ENCODE measurements at regions not wholly inside any gene's neighbourhood (a gene's known extent, or its start where the extent isn't known, plus 50 kb on each side); places are given as distances from the start of the nearest gene placed in this dataset.

- Histone ChIP-seq H3K36me3 (ENCODE audit: low read depth) (no peaks in the 10 kb centered on the region), H3K9me3 (no peaks in the 10 kb centered on the region), H3K4me3 (no peak overlapping the region), H3K4me1 (ENCODE audit: low read depth) (peaks cover 31% of the 10 kb centered on the region)
- intact Hi-C loops (cut with DNase I, micrococcal nuclease): no loop called here
- DNase-seq (no peak), ATAC-seq (peak; percentile 91)
- TF ChIP-seq CTCF (IDR thresholded peaks at IDR 0.05): no peak
Observed at GRCh38 chr12:93154753-93155480, 222.8 kb upstream of the NUDT4 start.

GRCh38 chr12:93156086-93156716 is 221.5 kb upstream of the NUDT4 start:
- no peak overlapping the region for H3K4me3 ChIP-seq
- ATAC-seq: peak; percentile 54
- no peaks in the 10 kb centered on the region for H3K9me3 ChIP-seq
- H3K36me3 ChIP-seq (ENCODE audit: low read depth): no peaks in the 10 kb centered on the region
- peak in 1 of 3 donors; percentile 37 for DNase-seq
- intact Hi-C loops (cut with DNase I, micrococcal nuclease): no loop called here
- H3K4me1 ChIP-seq (ENCODE audit: low read depth): peaks cover 21% of the 10 kb centered on the region
- no peak for TF ChIP-seq CTCF (IDR thresholded peaks at IDR 0.05)

- no peak for TF ChIP-seq CTCF (IDR thresholded peaks at IDR 0.05)
- Histone ChIP-seq H3K9me3 (no peaks in the 10 kb centered on the region), H3K4me3 (no peak overlapping the region), H3K36me3 (ENCODE audit: low read depth) (no peaks in the 10 kb centered on the region), H3K4me1 (ENCODE audit: low read depth) (peaks cover 21% of the 10 kb centered on the region)
- DNase-seq (no peak), ATAC-seq (no peak)
- intact Hi-C loops (cut with DNase I, micrococcal nuclease): no loop called here
Observed at GRCh38 chr12:93157279-93157678, 220.4 kb upstream of the NUDT4 start.

- Histone ChIP-seq H3K9me3 (no peaks in the 10 kb centered on the region), H3K36me3 (ENCODE audit: low read depth) (no peaks in the 10 kb centered on the region), H3K4me3 (no peak overlapping the region), H3K4me1 (ENCODE audit: low read depth) (peaks cover 21% of the 10 kb centered on the region)
- intact Hi-C loops (cut with DNase I, micrococcal nuclease): no loop called here
- no peak for DNase-seq
- no peak for ATAC-seq
- TF ChIP-seq CTCF (IDR thresholded peaks at IDR 0.05): no peak
Observed at GRCh38 chr12:93158065-93158843, 219.5 kb upstream of the NUDT4 start.

- Histone ChIP-seq H3K4me1 (ENCODE audit: low read depth) (peaks cover 26% of the 10 kb centered on the region), H3K9me3 (no peaks in the 10 kb centered on the region), H3K36me3 (ENCODE audit: low read depth) (no peaks in the 10 kb centered on the region), H3K4me3 (no peak overlapping the region)
- intact Hi-C loops (cut with DNase I, micrococcal nuclease): no loop called here
- TF ChIP-seq CTCF (IDR thresholded peaks at IDR 0.05): no peak
- DNase-seq (no peak), ATAC-seq (no peak)
Observed at GRCh38 chr12:93163260-93164036, 214.3 kb upstream of the NUDT4 start.

All from mucosa of descending colon (tissue), 3 donors.